NCI-H1694 (cell line): ENCODE measurements at regions not wholly inside any gene's neighbourhood (a gene's known extent, or its start where the extent isn't known, plus 50 kb on each side); places are given as distances from the start of the nearest gene placed in this dataset.

ENCODE experiments used
- DNase-seq: peaks from one replicate; lab custom pipeline; 2025; lab: John Stamatoyannopoulos, UW

DNA sequence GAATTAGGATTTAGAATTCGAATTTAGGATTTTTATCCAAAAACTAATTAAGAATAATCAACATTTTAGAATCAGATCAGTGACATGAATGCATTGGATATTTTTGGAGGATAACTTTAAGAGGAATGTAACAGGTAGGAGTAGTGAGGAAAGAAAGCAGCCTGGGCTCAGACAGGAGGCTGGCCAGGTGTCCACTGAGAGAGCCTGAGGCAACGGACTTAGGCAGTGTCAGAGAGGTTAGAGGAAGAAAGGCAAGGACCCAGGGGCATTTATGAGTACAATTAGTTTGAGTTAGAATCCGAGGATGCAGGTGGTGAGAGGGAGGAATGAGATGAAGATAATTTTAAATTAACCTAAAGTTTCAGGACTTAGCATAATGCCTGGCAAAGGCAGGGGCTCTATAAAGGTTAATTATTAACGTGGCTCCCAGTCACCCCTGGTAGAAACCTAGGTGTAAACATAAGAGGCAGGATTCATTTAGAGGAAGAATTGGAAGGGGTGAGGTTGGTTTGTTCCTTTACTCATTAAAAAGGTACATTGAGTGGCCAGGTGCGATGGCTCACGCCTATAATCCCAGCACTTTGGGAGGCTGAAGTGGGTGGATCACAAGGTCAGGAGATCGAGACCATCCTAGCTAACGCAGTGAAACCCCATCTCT is 507.1 kb downstream of the TMEM182 start:
- DNase-seq, result no peak

GRCh38 chr2:103276869-103277268 is 515.0 kb downstream of the TMEM182 start:
- no peak for DNase-seq

- DNase-seq, result no peak
Observed at GRCh38 chr2:103284750-103285149, 522.9 kb downstream of the TMEM182 start.

DNA sequence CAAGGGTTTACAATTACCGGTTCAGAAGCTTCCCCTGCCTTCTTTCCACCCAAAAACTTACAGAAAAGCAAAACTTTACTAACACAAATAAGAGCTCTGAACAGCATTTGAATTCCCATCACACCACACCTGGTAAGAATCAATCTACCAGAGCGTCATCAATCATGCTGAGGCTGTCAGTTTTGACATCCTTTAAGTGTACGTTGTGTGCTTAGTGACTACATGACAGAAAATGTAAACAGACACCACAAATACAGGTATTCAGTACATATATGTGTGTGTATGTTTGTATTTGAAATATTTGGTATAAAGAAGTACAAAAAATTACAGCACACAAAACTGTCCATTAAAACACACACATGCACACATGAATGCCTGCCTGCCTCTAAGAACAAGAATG is 523.5 kb downstream of the TMEM182 start:
- no peak for DNase-seq

DNA sequence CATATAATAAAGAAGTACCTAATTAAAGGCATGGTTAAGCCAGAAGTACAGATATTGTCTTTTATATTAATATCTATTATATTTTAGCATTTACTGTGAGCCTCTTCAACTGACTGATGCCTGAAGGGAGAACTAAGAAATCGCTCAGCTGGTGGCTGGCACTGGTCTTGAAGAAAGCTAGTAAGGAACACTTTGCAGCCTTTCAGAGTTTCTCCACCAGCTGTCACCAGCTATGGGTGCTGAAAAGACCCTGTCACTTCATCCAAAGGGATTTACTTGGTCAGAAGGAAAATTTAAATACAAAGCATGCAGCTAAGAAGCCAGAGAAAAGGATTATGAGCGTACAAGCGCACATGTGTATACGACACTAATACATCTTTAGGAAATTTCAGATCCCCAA is 525.9 kb downstream of the TMEM182 start:
- DNase-seq, result no peak

GRCh38 chr2:103288696-103289095 is 526.9 kb downstream of the TMEM182 start:
- no peak for DNase-seq

- DNase-seq, result peak; percentile 43
Observed at GRCh38 chr2:103289105-103289725, 527.4 kb downstream of the TMEM182 start.

- no peak for DNase-seq
Observed at GRCh38 chr2:103292573-103292972, 530.7 kb downstream of the TMEM182 start.

- no peak for DNase-seq
Observed at GRCh38 chr2:103293067-103293741, 531.4 kb downstream of the TMEM182 start.

GRCh38 chr2:103293742-103294077 is 531.9 kb downstream of the TMEM182 start:
- no peak for DNase-seq

DNA sequence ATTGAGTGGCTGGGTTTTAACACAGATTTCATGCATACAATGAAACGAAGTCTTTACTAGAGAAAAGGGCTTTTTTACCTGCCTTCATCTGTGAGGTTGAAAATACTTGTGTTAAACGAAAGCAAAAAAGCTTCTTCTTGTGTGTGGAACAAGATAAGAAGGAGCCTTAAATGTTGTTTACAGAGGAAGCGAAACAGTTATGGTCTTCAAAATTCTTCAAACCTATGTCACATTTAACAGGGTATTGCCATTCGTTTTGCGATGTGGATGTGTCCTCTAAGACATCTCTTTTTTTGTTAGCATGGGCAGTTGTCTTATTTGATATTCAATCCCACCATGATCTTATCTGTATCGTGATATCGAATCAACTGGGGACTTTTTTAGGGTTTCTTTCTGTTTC is 532.6 kb downstream of the TMEM182 start:
- DNase-seq, result no peak

GRCh38 chr2:103295591-103295990 is 533.8 kb downstream of the TMEM182 start:
- no peak for DNase-seq

DNA sequence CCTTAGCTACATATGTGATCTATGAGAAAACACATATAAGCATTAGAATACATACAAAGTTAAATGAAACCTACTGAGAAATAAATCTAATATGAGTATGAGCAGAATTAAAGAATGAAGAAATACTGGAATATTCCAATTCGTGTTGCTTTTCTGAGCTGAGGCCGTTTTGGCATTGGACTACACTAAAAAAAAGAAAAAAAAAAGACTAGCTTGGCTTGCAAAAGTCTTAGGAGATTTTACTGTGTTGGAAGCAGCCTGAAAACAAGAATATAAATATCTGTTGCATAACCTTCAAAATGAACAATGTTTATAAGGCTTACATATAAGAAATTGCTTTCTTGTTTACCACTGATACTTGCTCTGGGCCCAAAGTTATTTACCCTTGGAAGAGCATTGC is 562.8 kb downstream of the TMEM182 start:
- DNase-seq, result no peak

GRCh38 chr2:103327386-103327785 is 565.6 kb downstream of the TMEM182 start:
- DNase-seq, result no peak

- no peak for DNase-seq
Observed at GRCh38 chr2:103327966-103328365, 566.1 kb downstream of the TMEM182 start.

GRCh38 chr2:103335403-103335802 is 573.6 kb downstream of the TMEM182 start:
- DNase-seq, result no peak

DNA sequence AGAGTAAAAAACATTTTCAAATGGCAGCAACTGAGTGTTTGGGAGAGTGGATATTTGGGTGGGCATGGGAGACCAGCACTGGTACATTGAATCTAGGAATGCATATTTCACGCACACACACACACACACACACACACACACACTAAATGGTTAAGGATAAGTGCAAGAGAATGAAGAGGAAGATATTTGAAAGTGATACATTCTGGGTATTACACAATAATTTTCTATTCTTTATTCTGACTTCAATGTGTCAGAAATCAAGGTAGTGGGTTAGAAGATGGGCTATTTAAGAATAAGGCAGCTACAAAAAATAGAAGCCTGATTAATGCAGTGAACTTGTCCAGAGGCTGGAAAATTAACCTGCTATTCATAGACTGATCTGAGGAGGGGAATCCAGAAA is 577.0 kb downstream of the TMEM182 start:
- DNase-seq, result no peak

DNA sequence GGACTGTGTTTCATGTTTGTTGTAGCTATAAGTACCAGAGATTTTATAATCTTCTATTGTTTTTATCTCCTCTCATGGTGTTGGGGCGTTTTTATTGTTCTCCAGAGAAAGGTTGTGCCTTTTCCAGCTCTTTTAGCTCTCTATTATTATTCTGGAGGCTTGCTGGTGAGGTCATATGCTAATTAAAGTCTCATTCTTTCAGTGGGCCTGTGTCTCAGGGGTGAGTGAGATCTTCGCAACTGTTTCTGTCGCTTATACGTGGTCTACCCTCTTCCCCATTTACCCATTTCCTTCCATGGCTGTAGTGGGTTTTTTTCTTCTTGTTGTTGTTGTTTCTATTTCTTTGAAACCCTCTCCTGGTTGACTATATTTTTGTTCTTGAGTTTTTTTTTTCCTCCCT is 584.9 kb downstream of the TMEM182 start:
- DNase-seq, result no peak

- no peak for DNase-seq
Observed at GRCh38 chr2:103353774-103354173, 591.9 kb downstream of the TMEM182 start.

GRCh38 chr2:103355287-103355686 is 593.5 kb downstream of the TMEM182 start:
- DNase-seq, result no peak

DNA sequence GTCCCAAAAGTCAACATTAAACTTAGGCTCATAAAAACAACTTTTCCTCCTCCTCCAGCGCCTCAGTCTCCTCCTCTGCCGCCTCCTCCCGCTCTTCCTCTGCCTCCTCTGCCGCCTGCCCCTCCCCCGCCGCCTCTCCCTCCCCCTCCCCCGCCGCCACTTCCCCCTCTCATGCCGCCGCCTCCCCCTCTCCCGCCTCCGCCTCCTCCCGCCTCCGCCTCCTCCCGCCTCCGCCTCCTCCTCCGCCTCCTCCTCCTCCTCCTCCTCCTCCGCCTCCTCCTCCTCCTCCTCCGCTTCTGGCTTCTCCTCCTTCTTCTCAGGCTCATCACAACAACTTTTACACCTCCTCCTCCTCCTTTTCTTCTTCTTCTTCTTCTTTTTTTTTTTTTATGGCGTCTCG is 599.9 kb downstream of the TMEM182 start:
- no peak for DNase-seq

DNA sequence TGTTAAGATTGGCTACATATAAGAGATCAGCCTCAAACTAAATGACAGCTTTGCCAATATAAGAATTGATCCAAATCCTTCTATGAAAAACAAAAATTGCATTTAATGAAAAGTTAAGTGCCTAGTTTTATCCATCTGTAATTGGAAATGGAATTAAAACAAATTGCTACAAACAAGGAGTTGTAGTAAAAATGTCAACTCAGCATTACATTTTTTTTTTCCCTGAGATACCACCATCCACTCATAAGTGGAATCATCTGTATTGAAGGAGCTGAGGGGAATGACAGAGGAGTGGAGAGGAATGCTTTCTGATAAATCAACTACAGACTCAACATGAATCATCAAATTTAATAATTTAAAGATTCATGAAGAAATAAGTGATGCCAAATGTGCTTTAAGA is 601.8 kb downstream of the TMEM182 start:
- no peak for DNase-seq

DNA sequence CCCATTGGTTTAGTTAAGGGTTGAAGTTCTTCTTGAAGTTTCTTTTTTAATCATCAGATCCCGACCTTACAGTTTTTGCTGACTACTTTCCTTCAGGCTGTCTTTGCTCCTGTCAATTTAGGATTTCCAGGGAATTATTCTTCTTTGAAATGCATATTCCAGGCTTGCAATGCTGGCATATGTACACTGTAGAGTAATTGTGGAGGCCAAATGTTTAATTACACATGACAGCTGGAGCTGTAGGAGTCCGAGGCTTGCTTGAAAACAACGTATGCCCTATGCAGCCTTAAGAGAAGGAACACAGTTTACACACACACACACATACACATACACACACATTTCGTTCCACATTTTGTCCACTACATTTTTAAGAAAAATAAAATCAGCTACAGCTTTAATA is 602.3 kb downstream of the TMEM182 start:
- peak; percentile 78 for DNase-seq

- DNase-seq, result no peak
Observed at GRCh38 chr2:103365071-103365470, 603.2 kb downstream of the TMEM182 start.
